Kidney (tissue), 13 donors: ENCODE measurements at regions not wholly inside any gene's neighbourhood (a gene's known extent, or its start where the extent isn't known, plus 50 kb on each side); places are given as distances from the start of the nearest gene placed in this dataset.

Experiments used
- DNase-seq, 5 donors: peaks; one replicate each; pipeline ENCODE4 v3.0.0-alpha.2; 2013 to 2020
- FAIRE-seq: peaks from 2 replicates; lab custom pipeline; 2012; peaks lifted over from hg19 to GRCh38; lab: Jason Lieb, UNC
- H3K27ac ChIP-seq, 2 donors: one replicate each; pipeline ENCODE4 v1.7.0; 2013; ENCODE audit warnings: low read depth in 2 of 2, low read length in 2 of 2, inconsistent platforms in 1 of 2
- H3K27me3 ChIP-seq: one replicate; pipeline ENCODE4 v1.7.1; 2013; ENCODE audit warnings: low read length, inconsistent platforms; ENCODE audit not compliant: control insufficient read depth, insufficient read depth
- H3K36me3 ChIP-seq, 3 donors: one replicate each; pipeline versions ENCODE4 v1.7.0 to v1.7.1; 2013; ENCODE audit warnings: low read length in 3 of 3, control low read depth in 1 of 3, inconsistent platforms in 1 of 3; ENCODE audit not compliant: insufficient read depth in 3 of 3, control insufficient read depth in 2 of 3
- H3K4me1 ChIP-seq, 3 donors: one replicate each; pipeline versions ENCODE4 v1.7.0 to v1.7.1; 2013; ENCODE audit warnings: low read length in 3 of 3, inconsistent platforms in 1 of 3, low read depth in 1 of 3; ENCODE audit not compliant: control insufficient read depth in 2 of 3, insufficient read depth in 2 of 3
- H3K4me3 ChIP-seq, 3 donors: one replicate each; pipeline versions ENCODE4 v1.7.0 to v1.8.1; 2013; ENCODE audit warnings: low read length in 3 of 3, control low read depth in 1 of 3, inconsistent platforms in 1 of 3
- H3K9ac ChIP-seq, 3 donors: one replicate each; pipeline versions ENCODE4 v1.7.0 to v1.7.1; 2013; ENCODE audit warnings: low read length in 3 of 3, control low read depth in 1 of 3, inconsistent platforms in 1 of 3
- H3K9me3 ChIP-seq, 3 donors: one replicate each; pipeline versions ENCODE4 v1.7.0 to v1.7.1; 2013; ENCODE audit warnings: low read length in 3 of 3, control low read depth in 1 of 3, inconsistent platforms in 1 of 3; ENCODE audit not compliant: control insufficient read depth in 2 of 3, insufficient read depth in 1 of 3
- CTCF ChIP-seq: IDR thresholded peaks from 3 replicates; pipeline ENCODE4 v1.5.1; 2012; ENCODE audit warnings: mild to moderate bottlenecking, moderate library complexity, borderline replicate concordance; ENCODE audit not compliant: insufficient read depth; ENCODE audit errors: extremely low read depth
- intact Hi-C: fragments of 100-400 bp; cut with DNase I; formaldehyde crosslinking; loops from one replicate; pipeline ENCODE4 v1.11.1; 2022
- donor health status: control.
- donor health status: control.
- donor health status: control.
- donor health status: control.
- donor health status: control.
- donor health status: DM: yes; HTN: yes; CAD: no.
- donor health status: Normal renal cell carcinoma (clear cell type).

- no peak for TF ChIP-seq CTCF
- DNase-seq (no peak), FAIRE-seq (no peak)
- no peak overlapping the region for H3K27ac ChIP-seq
- H3K9me3 ChIP-seq = no peaks in the 10 kb centered on the region
- H3K4me1 ChIP-seq = no peaks in the 10 kb centered on the region
- intact Hi-C loops = no loop called here
- no peak overlapping the region for H3K4me3 ChIP-seq
- H3K27me3 ChIP-seq = no peaks in the 10 kb centered on the region
- no peak overlapping the region for H3K9ac ChIP-seq
- no peaks in the 10 kb centered on the region for H3K36me3 ChIP-seq
These were observed 97.4 kb upstream of the FGF10 start for GRCh38 chr5:44486591-44486990.

GRCh38 chr5:44454002-44454401, 64.8 kb upstream of the FGF10 start:
- Histone ChIP-seq H3K27ac (no peak overlapping the region), H3K9ac (no peak overlapping the region), H3K4me3 (no peak overlapping the region), H3K9me3 (no peaks in the 10 kb centered on the region), H3K4me1 (no peaks in the 10 kb centered on the region), H3K36me3 (no peaks in the 10 kb centered on the region), H3K27me3 (no peaks in the 10 kb centered on the region)
- no peak for TF ChIP-seq CTCF
- no peak for FAIRE-seq
- DNase-seq = no peak
- intact Hi-C loops = no loop called here

- TF ChIP-seq CTCF = no peak
- Histone ChIP-seq H3K27ac (no peak overlapping the region), H3K36me3 (no peaks in the 10 kb centered on the region), H3K4me1 (no peaks in the 10 kb centered on the region), H3K9me3 (no peaks in the 10 kb centered on the region), H3K27me3 (no peaks in the 10 kb centered on the region), H3K4me3 (no peak overlapping the region), H3K9ac (no peak overlapping the region)
- DNase-seq (no peak), FAIRE-seq (no peak)
- intact Hi-C loops = no loop called here
These were observed 57.2 kb upstream of the FGF10 start for GRCh38 chr5:44446399-44446798.

GRCh38 chr5:44443172-44443571, 54.0 kb upstream of the FGF10 start:
- Histone ChIP-seq H3K4me3 (no peak overlapping the region), H3K4me1 (no peaks in the 10 kb centered on the region), H3K9me3 (no peaks in the 10 kb centered on the region), H3K36me3 (no peaks in the 10 kb centered on the region), H3K27me3 (no peaks in the 10 kb centered on the region), H3K9ac (no peak overlapping the region), H3K27ac (no peak overlapping the region)
- no peak for FAIRE-seq
- DNase-seq = no peak
- intact Hi-C loops = no loop called here
- TF ChIP-seq CTCF = no peak
